Stimulated activated naive CD8-positive, alpha-beta T cell treated with anti-CD3 and anti-CD28 coated beads, Interleukin-15, amount 100 ng/mL, for 72 hours (primary cell): ENCODE measurements at regions not wholly inside any gene's neighbourhood (a gene's known extent, or its start where the extent isn't known, plus 50 kb on each side); places are given as distances from the start of the nearest gene placed in this dataset.
"Not testable (repeated sequence)": the region's sequence is repeated elsewhere in the genome, so short reads cannot be mapped to it uniquely, and the experiment has no call there.

ENCODE experiments used
- ATAC-seq: fragments of 150-1000 bp; cut with Tn5 transposase; 2 replicates; pipeline ENCODE4 v1.10.0; 2021; ENCODE audit warnings: mild to moderate bottlenecking, moderate library complexity
- DNase-seq, 2 donors: peaks; one replicate each; pipeline ENCODE4 v3.0.0; 2021 to 2022
- H3K27ac Mint-ChIP-seq, 2 donors: one replicate each; pipeline ENCODE4 v1.8.0; 2022; ENCODE audit warnings: mild to moderate bottlenecking in 2 of 2, mixed read lengths in 2 of 2, moderate library complexity in 2 of 2
- H3K27me3 Mint-ChIP-seq: one replicate; pipeline ENCODE4 v1.8.0; 2022; ENCODE audit warnings: mixed read lengths
- H3K4me1 Mint-ChIP-seq: one replicate; pipeline ENCODE4 v1.8.0; 2022; ENCODE audit warnings: mild to moderate bottlenecking, mixed read lengths
- H3K4me3 Mint-ChIP-seq, 2 donors: one replicate each; pipeline ENCODE4 v1.8.0; 2022; ENCODE audit warnings: mild to moderate bottlenecking in 2 of 2, mixed read lengths in 2 of 2, moderate library complexity in 1 of 2
- H3K9me3 Mint-ChIP-seq, 2 donors: one replicate each; pipeline ENCODE4 v1.8.0; 2022; ENCODE audit warnings: mixed read lengths in 2 of 2

DNA sequence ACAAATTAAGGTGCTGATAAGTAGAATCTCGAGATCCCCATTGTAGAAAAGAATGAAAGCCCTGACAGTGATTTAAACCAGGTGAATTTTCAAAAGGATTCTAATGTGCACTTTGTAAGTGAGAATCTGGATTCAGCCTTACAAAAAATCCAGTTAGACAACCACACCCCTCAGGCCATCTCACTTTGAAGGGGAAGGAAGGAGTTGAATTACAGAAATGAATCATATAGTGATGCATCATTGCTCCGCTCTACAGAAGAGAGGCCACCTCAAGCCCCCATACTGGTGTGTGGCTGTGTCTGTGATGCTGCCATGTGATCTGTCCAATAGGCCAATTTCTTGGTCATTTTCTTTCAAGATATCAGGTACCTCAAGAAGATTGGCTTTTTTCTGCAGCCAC lies 85.5 kb upstream of the NT5E start:
- Mint-ChIP-seq H3K27me3 (no peaks in the 10 kb centered on the region), H3K9me3 (no peaks in the 10 kb centered on the region), H3K4me3 (no peak overlapping the region), H3K27ac (no peak overlapping the region), H3K4me1 (peaks cover 18% of the 10 kb centered on the region)
- DNase-seq (peak in 1 of 2 donors; percentile 28), ATAC-seq (peak; percentile 84)

DNA sequence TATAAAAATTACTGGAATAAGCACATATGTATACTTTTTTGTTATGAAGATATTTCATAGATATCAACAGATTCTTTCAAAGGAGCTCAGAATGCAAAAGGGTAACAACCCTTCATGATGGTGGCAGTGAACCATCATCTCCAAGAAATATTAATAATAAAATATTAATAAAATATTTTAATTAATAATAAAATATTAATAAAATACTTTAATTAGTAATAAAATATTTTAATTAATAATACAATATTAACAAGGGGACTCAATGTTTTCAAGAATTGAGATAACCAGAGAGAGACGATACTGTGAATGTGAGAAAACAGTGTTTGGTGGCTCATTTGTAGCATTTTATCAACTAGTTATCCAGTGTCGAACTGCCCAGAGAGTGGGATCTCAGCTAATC lies 86.0 kb upstream of the NT5E start:
- peaks cover 17% of the 10 kb centered on the region for H3K4me1 Mint-ChIP-seq
- no peak for ATAC-seq
- H3K4me3 Mint-ChIP-seq: no peak overlapping the region
- H3K27me3 Mint-ChIP-seq: no peaks in the 10 kb centered on the region
- H3K9me3 Mint-ChIP-seq: no peaks in the 10 kb centered on the region
- DNase-seq: no peak
- no peak overlapping the region for H3K27ac Mint-ChIP-seq

DNA sequence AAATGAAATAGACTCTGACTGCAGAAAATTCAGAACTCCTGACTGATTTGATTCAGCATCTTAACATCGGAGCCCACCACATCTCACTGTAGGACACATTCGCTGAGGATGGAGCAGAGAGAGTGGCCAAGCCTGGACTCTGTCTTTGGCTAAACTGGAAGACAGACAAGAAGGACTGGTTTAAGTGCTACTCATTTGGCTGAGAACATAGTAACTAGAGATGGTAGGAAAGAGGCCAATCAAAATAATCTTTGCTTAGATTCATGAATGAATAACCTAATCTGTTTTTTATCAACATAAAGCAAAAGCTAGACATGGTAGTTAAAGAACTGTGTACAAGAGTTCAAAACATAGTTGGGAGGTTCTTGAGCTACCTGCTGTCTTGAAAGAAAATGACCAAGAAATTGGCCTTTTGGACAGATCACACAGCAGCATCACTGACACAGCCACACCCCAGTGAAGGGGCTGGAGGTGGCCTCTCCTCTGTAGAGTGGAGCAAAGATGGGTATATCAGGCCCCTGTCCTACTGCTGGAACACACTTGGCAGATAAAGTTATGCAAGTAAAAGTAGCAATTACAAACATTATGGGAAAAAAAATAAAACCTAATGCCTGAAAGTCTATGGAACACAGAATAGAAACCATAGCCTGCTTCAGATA lies 87.1 kb upstream of the NT5E start:
- H3K4me3 Mint-ChIP-seq: no peak overlapping the region

DNA sequence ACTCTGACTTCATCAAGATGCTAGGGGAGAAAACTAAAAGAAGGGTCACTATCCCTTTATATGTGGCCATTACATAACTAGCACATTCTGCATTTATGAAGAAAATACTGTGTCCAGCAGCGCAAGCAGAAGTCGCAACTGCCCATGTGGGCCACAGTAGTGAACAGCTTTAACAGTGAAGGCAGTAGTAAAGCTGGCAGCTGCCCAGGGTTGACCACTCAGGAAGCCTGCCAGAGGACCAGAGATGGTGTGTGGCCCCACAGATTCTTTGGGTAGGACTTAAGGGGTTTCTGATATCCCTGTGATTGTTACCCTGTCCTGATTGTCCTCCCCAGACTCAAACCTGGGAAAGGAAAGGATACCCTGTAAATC lies 88.3 kb upstream of the NT5E start:
- no peak overlapping the region for H3K27ac Mint-ChIP-seq
- H3K4me1 Mint-ChIP-seq: peaks cover 10% of the 10 kb centered on the region
- no peak overlapping the region for H3K4me3 Mint-ChIP-seq
- no peaks in the 10 kb centered on the region for H3K9me3 Mint-ChIP-seq
- no peak for ATAC-seq
- no peak for DNase-seq
- no peaks in the 10 kb centered on the region for H3K27me3 Mint-ChIP-seq

More for the DNA sequence above, 87.1 kb upstream of the NT5E start:
- DNase-seq (no peak), ATAC-seq (peak; percentile 60)
- Mint-ChIP-seq H3K27me3 (no peaks in the 10 kb centered on the region), H3K4me1 (peaks cover 10% of the 10 kb centered on the region), H3K9me3 (no peaks in the 10 kb centered on the region), H3K27ac (no peak overlapping the region)

DNA sequence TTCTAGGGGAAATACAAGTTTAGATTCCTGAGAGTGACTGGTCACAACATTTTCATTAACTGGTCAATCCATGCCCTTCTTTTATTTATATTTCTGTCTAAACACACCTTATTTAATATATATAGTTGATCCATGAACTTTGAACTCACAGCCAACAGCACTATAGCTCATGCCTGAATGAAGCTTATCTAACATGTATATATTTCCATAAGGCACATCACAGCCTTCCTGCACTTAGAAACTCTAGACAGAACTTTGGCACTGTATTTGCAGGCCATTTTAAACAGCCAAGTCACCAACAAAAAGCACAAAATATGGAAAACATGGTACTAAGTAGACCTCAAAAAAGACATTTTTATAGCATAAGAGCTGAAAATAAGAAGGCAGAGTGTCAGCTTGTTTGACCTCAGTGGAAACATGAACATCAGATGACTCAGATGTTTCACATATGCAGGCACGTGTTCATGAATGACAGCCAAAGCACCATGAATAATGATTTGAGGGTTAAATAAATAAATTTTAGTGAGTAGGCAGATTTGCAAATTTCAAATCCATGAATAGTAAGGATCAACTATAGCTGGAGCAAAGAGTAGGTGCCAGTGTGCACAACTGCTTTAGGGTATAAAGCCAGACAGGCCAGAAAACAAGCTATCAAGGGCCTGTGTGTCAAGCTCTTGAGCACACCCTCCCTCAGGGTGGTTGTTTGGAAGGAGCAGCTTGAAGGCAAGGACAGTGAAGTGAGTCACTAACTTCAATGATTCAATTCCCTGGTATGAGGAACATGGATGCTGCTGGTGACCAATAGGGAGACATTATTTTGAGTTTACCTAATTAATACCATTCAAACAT lies 88.9 kb upstream of the NT5E start:
- DNase-seq (no peak), ATAC-seq (peak; percentile 75)
- peaks cover 10% of the 10 kb centered on the region for H3K4me1 Mint-ChIP-seq
- H3K27me3 Mint-ChIP-seq: no peaks in the 10 kb centered on the region
- H3K4me3 Mint-ChIP-seq: no peak overlapping the region
- no peak overlapping the region for H3K27ac Mint-ChIP-seq
- H3K9me3 Mint-ChIP-seq: no peaks in the 10 kb centered on the region

DNA sequence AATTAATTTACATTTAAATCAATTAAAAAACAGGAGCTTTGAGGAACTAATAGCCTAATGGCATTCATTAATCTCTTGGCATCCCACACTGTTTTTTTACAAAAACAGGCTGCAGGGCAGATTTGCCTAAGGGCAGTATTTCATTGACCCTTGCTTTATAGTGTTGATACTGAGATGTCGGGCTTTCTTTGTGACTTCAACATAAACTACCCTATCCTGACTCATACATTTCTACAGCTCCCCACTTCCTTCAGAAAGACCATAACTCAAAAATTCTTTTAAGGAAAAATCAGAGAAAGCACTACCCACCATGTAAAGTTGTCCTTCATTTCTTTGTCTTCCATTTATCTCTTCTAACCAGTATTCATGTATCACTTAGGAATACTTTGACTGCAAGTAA lies 92.2 kb upstream of the NT5E start:
- ATAC-seq: no peak
- no peak for DNase-seq

DNA sequence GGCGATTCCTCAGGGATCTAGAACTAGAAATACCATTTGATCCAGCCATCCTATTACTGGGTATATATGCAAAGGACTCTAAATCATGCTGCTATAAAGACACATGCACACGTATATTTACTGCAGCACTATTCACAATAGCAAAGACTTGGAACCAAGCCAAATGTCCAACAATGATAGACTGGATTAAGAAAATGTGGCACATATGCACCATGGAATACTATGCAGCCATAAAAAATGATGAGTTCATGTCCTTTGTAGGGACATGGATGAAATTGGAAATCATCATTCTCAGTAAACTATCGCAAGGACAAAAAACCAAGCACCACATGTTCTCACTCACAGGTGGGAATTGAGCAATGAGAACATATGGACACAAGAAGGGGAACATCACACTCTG lies 93.1 kb upstream of the NT5E start:
- not testable (repeated sequence) for H3K9me3 Mint-ChIP-seq, H3K4me1 Mint-ChIP-seq, H3K27ac Mint-ChIP-seq, ATAC-seq, H3K4me3 Mint-ChIP-seq, H3K27me3 Mint-ChIP-seq, DNase-seq

More for the DNA sequence above, 92.2 kb upstream of the NT5E start:
- Mint-ChIP-seq H3K4me1 (peaks cover 10% of the 10 kb centered on the region), H3K27ac (no peak overlapping the region), H3K9me3 (no peaks in the 10 kb centered on the region), H3K4me3 (no peak overlapping the region), H3K27me3 (no peaks in the 10 kb centered on the region)

DNA sequence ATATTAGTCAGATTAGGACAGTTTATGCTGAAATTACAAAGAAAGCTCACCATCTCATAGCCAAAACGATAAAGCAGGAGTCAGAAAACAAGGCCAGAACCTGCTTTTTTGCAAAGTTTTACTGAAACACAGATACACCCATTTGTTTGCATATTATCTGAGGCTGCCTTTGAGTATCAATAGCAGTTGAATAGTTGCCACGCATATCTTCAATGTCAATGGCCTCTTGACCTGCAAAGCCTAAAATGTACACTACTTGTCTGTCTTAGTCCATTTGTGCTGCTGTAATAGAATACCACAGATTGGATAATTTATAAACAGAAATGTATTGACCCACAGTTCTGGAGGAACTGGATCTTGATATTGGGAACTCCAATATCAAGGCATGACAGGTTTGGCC lies 94.1 kb upstream of the NT5E start:
- no peak overlapping the region for H3K4me3 Mint-ChIP-seq
- no peaks in the 10 kb centered on the region for H3K9me3 Mint-ChIP-seq
- DNase-seq (no peak), ATAC-seq (no peak)
- no peak overlapping the region for H3K27ac Mint-ChIP-seq
- H3K27me3 Mint-ChIP-seq: no peaks in the 10 kb centered on the region
- peaks cover 2% of the 10 kb centered on the region for H3K4me1 Mint-ChIP-seq

DNA sequence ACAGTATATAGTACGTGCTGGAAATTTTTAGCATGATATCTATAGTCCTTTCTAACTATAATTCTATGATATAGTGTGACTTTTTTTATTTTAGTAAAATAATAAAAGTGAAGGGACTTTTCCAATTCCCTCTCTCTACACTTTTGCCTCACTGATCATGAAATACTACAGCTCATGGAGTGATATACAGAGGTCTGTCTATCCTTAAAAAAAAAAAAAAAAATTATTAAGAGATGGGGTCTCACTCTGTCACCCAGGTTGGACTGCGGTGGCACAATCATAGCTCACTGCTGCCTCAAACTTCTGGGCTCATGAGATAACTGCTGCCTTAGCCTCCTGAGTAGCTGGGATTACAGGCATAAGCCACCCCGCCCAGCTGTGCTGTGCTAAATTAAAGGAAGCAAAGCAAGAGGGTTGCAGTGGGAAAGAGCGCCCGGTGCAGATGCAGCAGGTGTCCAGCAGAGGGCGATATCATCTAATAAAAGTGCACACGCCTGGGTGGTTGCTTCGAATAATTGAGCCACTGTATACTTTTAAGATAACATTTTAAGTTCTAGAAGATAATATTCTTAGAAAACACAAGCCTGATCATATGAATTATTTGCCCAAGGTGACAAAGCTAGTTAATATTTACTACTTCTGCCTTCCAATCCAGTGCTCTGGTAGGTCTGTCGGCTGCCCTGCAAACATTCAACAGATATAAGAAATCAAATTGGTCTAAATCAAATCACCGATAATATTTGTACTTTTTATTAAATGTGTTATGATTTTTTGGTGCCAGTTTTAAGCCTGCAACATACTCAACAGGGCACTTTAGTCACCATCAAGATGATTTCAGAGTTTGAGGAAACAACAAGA lies 94.9 kb upstream of the NT5E start:
- Mint-ChIP-seq H3K4me3 (no peak overlapping the region), H3K27me3 (no peaks in the 10 kb centered on the region), H3K9me3 (no peaks in the 10 kb centered on the region), H3K27ac (no peak overlapping the region), H3K4me1 (no peaks in the 10 kb centered on the region)
- peak; percentile 83 for ATAC-seq
- DNase-seq: peak; percentile 55 to 57

DNA sequence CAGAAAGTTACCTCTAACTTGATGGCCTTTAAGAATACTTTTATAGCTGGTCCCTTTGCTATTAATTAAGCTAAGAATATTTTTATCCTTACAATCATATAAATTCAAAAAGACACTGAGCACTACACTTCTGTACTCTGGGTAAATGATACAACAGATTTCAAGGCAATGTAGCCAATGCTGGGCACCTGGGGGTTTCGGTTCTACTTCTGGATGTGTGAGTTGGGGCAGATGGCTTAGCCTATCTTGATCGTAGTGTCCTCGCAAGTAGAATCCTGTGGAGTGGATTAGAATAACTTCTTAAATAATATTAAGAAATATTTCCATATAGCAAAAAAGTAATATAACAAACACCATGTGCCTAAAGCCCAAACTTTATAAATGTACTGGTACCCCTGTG lies 96.9 kb upstream of the NT5E start:
- no peak overlapping the region for H3K4me3 Mint-ChIP-seq
- ATAC-seq (no peak), DNase-seq (no peak)
- no peaks in the 10 kb centered on the region for H3K4me1 Mint-ChIP-seq
- no peaks in the 10 kb centered on the region for H3K9me3 Mint-ChIP-seq
- peaks cover 6% of the 10 kb centered on the region for H3K27me3 Mint-ChIP-seq
- H3K27ac Mint-ChIP-seq: no peak overlapping the region

DNA sequence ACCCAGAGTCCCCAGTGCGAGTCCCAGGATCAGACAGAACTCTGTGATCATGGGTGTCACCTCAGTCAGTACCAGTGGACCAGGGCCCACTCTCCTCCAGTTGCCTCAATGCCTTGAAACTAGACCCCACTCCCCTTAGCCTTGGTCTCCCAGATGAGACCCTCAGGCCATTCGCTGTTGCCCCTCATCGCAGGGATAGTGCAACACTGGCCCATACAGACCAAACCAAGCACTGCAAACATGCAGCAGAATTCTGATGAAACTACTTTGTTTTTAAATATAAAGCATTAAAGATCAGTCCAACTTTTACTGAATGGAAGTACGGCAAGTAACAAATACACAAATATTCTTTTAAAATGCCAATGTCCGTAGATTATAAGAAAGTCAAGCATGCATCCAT lies 101.2 kb upstream of the NT5E start:
- Mint-ChIP-seq H3K4me1 (no peaks in the 10 kb centered on the region), H3K4me3 (no peak overlapping the region), H3K27ac (peak overlapping the region in 1 of 2 donors; percentile 68), H3K27me3 (peaks cover 14% of the 10 kb centered on the region), H3K9me3 (no peaks in the 10 kb centered on the region)
- no peak for DNase-seq
- ATAC-seq: no peak

DNA sequence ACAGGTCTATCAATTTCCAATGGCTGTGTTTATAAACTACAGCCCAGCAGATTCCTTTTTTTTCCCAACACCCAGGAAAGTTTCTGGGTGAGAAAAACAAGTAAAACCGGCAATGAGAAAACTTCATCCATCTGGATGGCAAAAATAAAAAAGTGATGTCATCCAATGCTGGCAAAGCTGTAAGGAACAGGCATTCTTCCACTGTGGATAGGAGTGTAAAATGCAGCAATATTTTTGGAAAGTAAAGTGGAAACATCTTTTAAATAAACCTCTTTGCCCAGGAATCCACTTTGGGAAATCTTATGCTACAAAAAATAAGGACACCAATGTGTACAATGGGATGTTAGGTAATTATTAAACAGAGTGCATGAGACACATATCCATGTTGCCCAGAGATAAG lies 102.1 kb upstream of the NT5E start:
- Mint-ChIP-seq H3K4me3 (no peak overlapping the region), H3K9me3 (no peaks in the 10 kb centered on the region), H3K27ac (no peak overlapping the region), H3K4me1 (no peaks in the 10 kb centered on the region), H3K27me3 (peaks cover 19% of the 10 kb centered on the region)
- ATAC-seq (no peak), DNase-seq (no peak)

DNA sequence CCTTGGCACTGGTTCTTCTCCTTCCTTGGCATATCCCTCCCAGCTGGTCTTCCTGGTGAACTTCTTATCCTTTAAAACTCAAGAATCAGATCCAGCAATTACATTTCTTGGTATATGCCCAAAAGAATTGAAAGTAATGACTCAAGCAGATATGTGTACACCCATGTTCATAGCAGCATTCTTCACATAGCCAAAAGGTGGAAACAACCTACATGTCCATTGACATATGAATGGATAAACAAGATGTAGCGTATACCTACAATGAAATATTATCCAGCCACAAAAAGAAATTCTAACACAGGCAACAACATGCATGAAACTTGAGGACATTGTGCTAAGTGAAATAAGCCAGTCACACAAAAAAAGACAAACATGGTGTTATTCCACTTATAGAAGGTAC lies 103.7 kb upstream of the NT5E start:
- DNase-seq (no peak), ATAC-seq (no peak)
- Mint-ChIP-seq H3K4me3 (no peak overlapping the region), H3K4me1 (no peaks in the 10 kb centered on the region), H3K27ac (no peak overlapping the region), H3K9me3 (no peaks in the 10 kb centered on the region), H3K27me3 (peaks cover 27% of the 10 kb centered on the region)

DNA sequence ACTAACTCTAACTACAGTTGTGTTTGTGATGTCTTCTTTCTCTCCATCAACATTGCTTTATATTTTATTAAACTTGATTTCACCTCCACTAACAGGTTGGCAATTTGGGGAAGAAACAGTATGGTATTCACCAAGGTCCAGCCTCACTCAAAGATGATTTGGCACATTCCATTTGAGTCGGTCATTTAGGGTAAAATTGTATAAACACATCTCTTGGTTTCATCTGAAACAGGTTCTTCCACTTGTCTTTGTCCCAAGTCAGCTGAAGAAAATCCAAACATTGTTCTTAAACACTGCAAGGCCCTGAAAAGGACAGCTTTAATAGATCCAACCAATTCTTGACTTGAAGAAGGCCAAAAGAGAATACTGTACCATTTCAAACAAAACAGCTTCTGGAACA lies 104.9 kb upstream of the NT5E start:
- H3K9me3 Mint-ChIP-seq: no peaks in the 10 kb centered on the region
- no peak for ATAC-seq
- H3K27ac Mint-ChIP-seq: no peak overlapping the region
- no peak overlapping the region for H3K4me3 Mint-ChIP-seq
- no peak for DNase-seq
- peaks cover 34% of the 10 kb centered on the region for H3K27me3 Mint-ChIP-seq
- H3K4me1 Mint-ChIP-seq: no peaks in the 10 kb centered on the region

DNA sequence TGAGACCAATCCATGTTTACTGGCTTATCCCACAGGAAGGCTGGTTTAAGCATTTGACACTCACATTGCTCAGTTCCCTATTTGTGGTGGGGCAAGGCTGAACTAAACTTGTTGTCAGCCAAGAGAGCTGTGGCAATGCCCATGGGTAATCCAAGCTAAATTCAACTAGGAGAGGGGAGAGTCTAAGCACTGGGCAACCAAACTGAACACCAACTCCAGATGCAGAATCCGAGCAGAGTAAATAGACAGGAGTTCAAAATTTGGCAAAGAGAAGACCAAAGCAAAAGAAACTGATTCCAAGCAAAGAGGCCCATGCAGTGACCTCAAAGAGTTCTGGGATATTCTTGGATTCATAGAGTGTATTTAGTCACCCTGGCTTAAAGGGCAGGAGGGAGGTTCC lies 106.5 kb upstream of the NT5E start:
- H3K4me1 Mint-ChIP-seq: no peaks in the 10 kb centered on the region
- no peak for DNase-seq

DNA sequence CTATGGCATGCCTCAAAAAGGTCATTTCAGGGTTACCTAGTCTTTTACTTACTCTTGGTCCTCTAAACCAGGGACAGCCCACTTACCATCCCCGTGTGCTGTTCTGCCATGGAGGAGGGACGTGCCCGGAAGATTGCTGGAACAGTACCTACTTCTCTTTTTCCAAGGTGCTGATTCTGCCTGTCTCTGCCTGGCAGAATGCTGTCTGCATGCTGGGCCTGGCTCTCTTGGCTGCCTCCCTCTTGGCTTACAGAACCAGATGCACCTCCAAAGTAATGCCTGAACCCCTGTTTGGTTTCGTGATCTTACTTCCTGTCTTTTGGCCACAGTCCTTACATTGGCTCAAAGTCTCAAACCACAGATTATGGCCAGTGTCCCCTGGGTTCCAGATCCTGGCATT lies 120.7 kb upstream of the NT5E start:
- Mint-ChIP-seq H3K27me3 (peaks cover 28% of the 10 kb centered on the region), H3K9me3 (no peaks in the 10 kb centered on the region), H3K4me3 (no peak overlapping the region), H3K4me1 (no peaks in the 10 kb centered on the region), H3K27ac (no peak overlapping the region)
- ATAC-seq (no peak), DNase-seq (no peak)

More for the DNA sequence above, 106.5 kb upstream of the NT5E start:
- H3K9me3 Mint-ChIP-seq: no peaks in the 10 kb centered on the region
- H3K27ac Mint-ChIP-seq: no peak overlapping the region
- peaks cover 30% of the 10 kb centered on the region for H3K27me3 Mint-ChIP-seq
- ATAC-seq: no peak
- no peak overlapping the region for H3K4me3 Mint-ChIP-seq
